ENCODE measurements at regions not wholly inside any gene's neighbourhood (a gene's known extent, or its start where the extent isn't known, plus 50 kb on each side); places are given as distances from the start of the nearest gene placed in this dataset.

- no peak for TF ChIP-seq ZNF701 (tag by site-specific recombination; IDR thresholded peaks at IDR 0.05)
- no peak for TF ChIP-seq ZNF776 (tag by site-specific recombination; IDR thresholded peaks at IDR 0.05; ENCODE audit: borderline replicate concordance)
- no peak for TF ChIP-seq ZNF211 (tag by site-specific recombination; IDR thresholded peaks at IDR 0.05; ENCODE audit: low read depth)
- TF ChIP-seq PRDM10 (tag by site-specific recombination; IDR thresholded peaks at IDR 0.05) = no peak
- no peak for TF ChIP-seq YY1 (tag by site-specific recombination; IDR thresholded peaks at IDR 0.05)
- no peak for TF ChIP-seq ZNF24 (tag by site-specific recombination; IDR thresholded peaks at IDR 0.05)
- TF ChIP-seq ZNF785 (tag by site-specific recombination; IDR thresholded peaks at IDR 0.05) = no peak
- no peak for TF ChIP-seq TSHZ1 (tag by site-specific recombination; IDR thresholded peaks at IDR 0.05; ENCODE audit: borderline replicate concordance)
- TF ChIP-seq ZNF121 (tag by site-specific recombination; IDR thresholded peaks at IDR 0.05) = no peak
- TF ChIP-seq TRIM28 (IDR thresholded peaks at IDR 0.05; ENCODE audit: borderline replicate concordance, low read length) = no peak
- no peak for TF ChIP-seq ZNF621 (tag by site-specific recombination; IDR thresholded peaks at IDR 0.05)
- TF ChIP-seq BCL11A (tag by site-specific recombination; IDR thresholded peaks at IDR 0.05; ENCODE audit: low read depth) = no peak
- TF ChIP-seq ZFP37 (tag by site-specific recombination; IDR thresholded peaks at IDR 0.05) = no peak
Measured at GRCh38 chr10:64312876-64313275, 791.7 kb downstream of the REEP3 start.
